H1 (cell line): ENCODE measurements at regions not wholly inside any gene's neighbourhood (a gene's known extent, or its start where the extent isn't known, plus 50 kb on each side); places are given as distances from the start of the nearest gene placed in this dataset.

Experiments used
- CHD7 ChIP-seq: fragments of 300-600 bp; sonication (generic); IDR thresholded peaks from 2 replicates; pipeline ENCODE4 v1.7.1; 2012; ENCODE audit warnings: low read length, moderate library complexity, mild to moderate bottlenecking, inconsistent platforms; ENCODE audit not compliant: insufficient replicate concordance

GRCh38 chr10:2620827-2621521 is 446.4 kb upstream of the PFKP start (continued):
- no peak for TF ChIP-seq CHD7
- TF ChIP-seq, all 59 proteins: peak for 2
